Fibroblast of lung (primary cell): ENCODE measurements at regions not wholly inside any gene's neighbourhood (a gene's known extent, or its start where the extent isn't known, plus 50 kb on each side); places are given as distances from the start of the nearest gene placed in this dataset.

Experiments
- DNase-seq, 2 donors: peaks; one replicate each; pipeline versions ENCODE4 v3.0.0 to v3.0.0-alpha.2; 2010; ENCODE audit warnings: low read depth in 2 of 2
- H2AFZ ChIP-seq: 2 replicates; pipeline ENCODE4 v1.5.1; 2012; ENCODE audit warnings: low read length, control low read depth, inconsistent platforms
- H3K27ac ChIP-seq: 2 replicates; pipeline ENCODE4 v1.5.1; 2011; ENCODE audit warnings: low read length, control low read depth; ENCODE audit not compliant: insufficient read depth
- H3K27me3 ChIP-seq: 2 replicates; pipeline ENCODE4 v1.5.1; 2011; ENCODE audit warnings: mild to moderate bottlenecking, low read length; ENCODE audit not compliant: control insufficient read depth, insufficient read depth
- H3K36me3 ChIP-seq: 2 replicates; pipeline ENCODE4 v1.5.1; 2011; ENCODE audit warnings: low read length; ENCODE audit not compliant: control insufficient read depth, insufficient read depth
- H3K4me1 ChIP-seq: 2 replicates; pipeline ENCODE4 v1.5.1; 2011; ENCODE audit warnings: low read length; ENCODE audit not compliant: control insufficient read depth, insufficient read depth; ENCODE audit errors: extremely low read depth
- H3K4me2 ChIP-seq: 2 replicates; pipeline ENCODE4 v1.5.1; 2011; ENCODE audit warnings: low read length, control low read depth; ENCODE audit not compliant: insufficient read depth; ENCODE audit errors: extremely low read depth
- H3K4me3 ChIP-seq, 4 experiments: fragments of 200-600 bp in 1 of 4; sonication (generic) in 1 of 4; replicated peaks in 1 of 4; 2 replicates each; pipeline ENCODE4 v1.5.1; 2011 to 2016; ENCODE audit warnings: low read length in 4 of 4, low read depth in 3 of 4, mild to moderate bottlenecking in 3 of 4, control low read depth in 2 of 4, inconsistent platforms in 1 of 4, mixed read lengths in 1 of 4; ENCODE audit not compliant: insufficient read depth in 1 of 4; ENCODE audit errors: control extremely low read depth in 1 of 4
- H3K79me2 ChIP-seq: 2 replicates; pipeline ENCODE4 v1.5.1; 2012; ENCODE audit warnings: mild to moderate bottlenecking, low read length, inconsistent platforms; ENCODE audit not compliant: control insufficient read depth, insufficient read depth
- H3K9ac ChIP-seq: 2 replicates; pipeline ENCODE4 v1.5.1; 2011; ENCODE audit warnings: mild to moderate bottlenecking, low read length, control low read depth; ENCODE audit not compliant: insufficient read depth
- H3K9me3 ChIP-seq: 2 replicates; pipeline ENCODE4 v1.5.1; 2012; ENCODE audit warnings: low read depth, low read length; ENCODE audit not compliant: control insufficient read depth, insufficient read depth
- H4K20me1 ChIP-seq: 2 replicates; pipeline ENCODE4 v1.5.1; 2011; ENCODE audit warnings: low read length; ENCODE audit not compliant: control insufficient read depth, insufficient read depth; ENCODE audit errors: extremely low read depth
- EZH2 ChIP-seq: IDR thresholded peaks from 2 replicates; pipeline ENCODE4 v1.5.1; 2012; ENCODE audit warnings: low read length, control low read depth, mild to moderate bottlenecking; ENCODE audit errors: missing control alignments
- TF ChIP-seq, protein P1 (sequence below), 2 donors: IDR thresholded peaks in 1 of 2; conservative IDR thresholded peaks in 1 of 2; 1 replicate in 1 of 2; 2 replicates in 1 of 2; pipeline ENCODE4 v1.5.1; 2011 to 2012; ENCODE audit warnings: low read length in 2 of 2, control low read depth in 1 of 2, inconsistent platforms in 1 of 2, low read depth in 1 of 2, mild to moderate bottlenecking in 1 of 2

DNA sequence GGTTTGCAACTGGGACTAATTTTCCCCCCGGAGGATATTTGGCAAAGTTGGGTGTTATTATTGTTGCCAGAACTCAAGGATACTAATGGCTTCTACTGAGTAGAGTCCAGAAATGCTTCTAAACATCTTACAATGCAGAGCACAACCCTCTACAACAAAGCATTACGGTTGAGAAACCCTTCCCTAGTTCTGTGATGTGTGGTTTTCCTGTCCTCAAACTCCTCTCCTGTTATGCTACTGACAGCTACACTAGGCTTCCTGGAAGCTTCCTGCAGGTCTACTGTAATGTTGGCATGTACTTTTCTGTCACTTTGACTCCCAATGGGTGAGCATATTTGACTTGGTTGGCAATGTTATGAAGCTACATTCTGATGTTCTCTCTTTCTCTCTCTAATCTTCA lies 1656.9 kb downstream of the MRPL39 start:
- Histone ChIP-seq H4K20me1 (no peaks in the 10 kb centered on the region), H3K4me1 (no peaks in the 10 kb centered on the region), H3K36me3 (no peaks in the 10 kb centered on the region), H3K27me3 (no peaks in the 10 kb centered on the region), H3K4me3 (no peak overlapping the region), H3K9ac (no peak overlapping the region), H3K79me2 (no peaks in the 10 kb centered on the region), H3K9me3 (no peaks in the 10 kb centered on the region), H2AFZ (no peak overlapping the region), H3K27ac (no peak overlapping the region), H3K4me2 (no peak overlapping the region)
- DNase-seq: no peak
- TF ChIP-seq EZH2: no peak
- TF ChIP-seq, protein P1, sequence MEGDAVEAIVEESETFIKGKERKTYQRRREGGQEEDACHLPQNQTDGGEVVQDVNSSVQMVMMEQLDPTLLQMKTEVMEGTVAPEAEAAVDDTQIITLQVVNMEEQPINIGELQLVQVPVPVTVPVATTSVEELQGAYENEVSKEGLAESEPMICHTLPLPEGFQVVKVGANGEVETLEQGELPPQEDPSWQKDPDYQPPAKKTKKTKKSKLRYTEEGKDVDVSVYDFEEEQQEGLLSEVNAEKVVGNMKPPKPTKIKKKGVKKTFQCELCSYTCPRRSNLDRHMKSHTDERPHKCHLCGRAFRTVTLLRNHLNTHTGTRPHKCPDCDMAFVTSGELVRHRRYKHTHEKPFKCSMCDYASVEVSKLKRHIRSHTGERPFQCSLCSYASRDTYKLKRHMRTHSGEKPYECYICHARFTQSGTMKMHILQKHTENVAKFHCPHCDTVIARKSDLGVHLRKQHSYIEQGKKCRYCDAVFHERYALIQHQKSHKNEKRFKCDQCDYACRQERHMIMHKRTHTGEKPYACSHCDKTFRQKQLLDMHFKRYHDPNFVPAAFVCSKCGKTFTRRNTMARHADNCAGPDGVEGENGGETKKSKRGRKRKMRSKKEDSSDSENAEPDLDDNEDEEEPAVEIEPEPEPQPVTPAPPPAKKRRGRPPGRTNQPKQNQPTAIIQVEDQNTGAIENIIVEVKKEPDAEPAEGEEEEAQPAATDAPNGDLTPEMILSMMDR (conservative IDR thresholded peaks at IDR 0.05 in 1 of 2, IDR thresholded peaks at IDR 0.05 in 1 of 2; ENCODE audit: low read depth in 1 of 2, low read length in 2 of 2): no peak

DNA sequence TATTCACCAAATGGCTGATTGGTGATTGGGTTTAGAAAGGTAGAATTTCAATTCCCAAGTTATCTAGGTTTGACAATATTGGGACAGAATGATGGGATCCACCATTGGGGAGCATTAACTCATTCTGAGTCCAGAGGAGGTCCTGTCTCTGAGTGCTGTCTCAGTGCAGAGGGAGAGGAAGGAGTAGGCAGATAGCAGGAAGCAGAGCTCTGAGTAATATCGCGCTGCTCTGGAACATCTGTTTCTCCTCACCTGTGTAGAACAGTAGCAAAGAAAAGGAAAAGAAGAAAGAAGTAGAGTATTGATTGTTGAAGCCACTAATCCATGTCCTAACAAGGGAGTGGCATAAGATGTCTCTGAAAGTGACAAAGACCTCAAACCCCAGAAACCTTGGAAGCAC lies 1657.8 kb downstream of the MRPL39 start:
- no peak overlapping the region for H3K9ac ChIP-seq
- H3K27me3 ChIP-seq: no peaks in the 10 kb centered on the region
- no peaks in the 10 kb centered on the region for H4K20me1 ChIP-seq
- no peak overlapping the region for H2AFZ ChIP-seq
- TF ChIP-seq, protein P1 (conservative IDR thresholded peaks at IDR 0.05 in 1 of 2, IDR thresholded peaks at IDR 0.05 in 1 of 2; ENCODE audit: low read depth in 1 of 2, low read length in 2 of 2): no peak
- no peak for TF ChIP-seq EZH2
- no peaks in the 10 kb centered on the region for H3K79me2 ChIP-seq
- H3K4me2 ChIP-seq: no peak overlapping the region
- H3K4me1 ChIP-seq: no peaks in the 10 kb centered on the region
- H3K36me3 ChIP-seq: no peaks in the 10 kb centered on the region
- no peak for DNase-seq
- H3K9me3 ChIP-seq: no peaks in the 10 kb centered on the region
- no peak overlapping the region for H3K27ac ChIP-seq
- H3K4me3 ChIP-seq: no peak overlapping the region

DNA sequence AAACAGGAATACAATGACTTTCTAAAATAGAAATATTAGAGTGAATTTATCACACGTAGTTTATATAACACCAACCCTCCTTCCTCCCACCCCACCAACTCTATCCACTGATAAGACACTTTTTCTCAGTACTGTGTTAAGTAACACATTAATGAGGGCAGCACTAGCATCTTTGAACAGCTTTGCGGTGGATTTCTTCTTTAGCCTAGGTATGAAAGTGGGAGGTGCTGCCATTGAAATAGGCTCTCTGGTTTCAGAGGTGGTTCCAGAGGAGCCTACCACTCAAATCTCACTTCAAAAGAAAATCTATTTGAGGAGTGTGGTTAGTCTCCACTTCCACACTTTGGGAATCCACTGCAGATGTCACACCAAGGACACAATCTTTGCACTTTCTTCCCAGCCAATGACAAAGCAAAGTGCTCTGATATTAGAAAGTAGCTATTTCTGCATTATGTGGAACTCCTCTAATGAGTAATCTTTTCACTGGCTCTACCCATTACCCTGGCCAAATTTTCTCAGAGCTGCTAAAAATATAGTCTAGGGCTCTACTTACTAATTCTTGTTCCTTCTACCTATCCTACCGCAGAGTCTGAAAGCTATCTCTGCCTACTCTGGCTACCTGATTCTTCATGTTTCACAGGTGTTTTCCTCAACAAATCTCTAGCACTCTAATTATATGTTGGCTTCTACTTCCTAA lies 1667.8 kb downstream of the MRPL39 start:
- Histone ChIP-seq H3K9ac (no peak overlapping the region), H3K4me1 (no peaks in the 10 kb centered on the region), H3K27me3 (no peaks in the 10 kb centered on the region), H3K27ac (no peak overlapping the region), H3K4me2 (no peak overlapping the region), H2AFZ (no peak overlapping the region), H3K79me2 (no peaks in the 10 kb centered on the region), H3K9me3 (no peaks in the 10 kb centered on the region), H3K4me3 (no peak overlapping the region), H4K20me1 (no peaks in the 10 kb centered on the region), H3K36me3 (no peaks in the 10 kb centered on the region)
- TF ChIP-seq EZH2: no peak
- TF ChIP-seq, protein P1 (conservative IDR thresholded peaks at IDR 0.05 in 1 of 2, IDR thresholded peaks at IDR 0.05 in 1 of 2; ENCODE audit: low read depth in 1 of 2, low read length in 2 of 2): no peak
- no peak for DNase-seq
